ENCODE measurements at regions not wholly inside any gene's neighbourhood (a gene's known extent, or its start where the extent isn't known, plus 50 kb on each side); places are given as distances from the start of the nearest gene placed in this dataset.

DNA sequence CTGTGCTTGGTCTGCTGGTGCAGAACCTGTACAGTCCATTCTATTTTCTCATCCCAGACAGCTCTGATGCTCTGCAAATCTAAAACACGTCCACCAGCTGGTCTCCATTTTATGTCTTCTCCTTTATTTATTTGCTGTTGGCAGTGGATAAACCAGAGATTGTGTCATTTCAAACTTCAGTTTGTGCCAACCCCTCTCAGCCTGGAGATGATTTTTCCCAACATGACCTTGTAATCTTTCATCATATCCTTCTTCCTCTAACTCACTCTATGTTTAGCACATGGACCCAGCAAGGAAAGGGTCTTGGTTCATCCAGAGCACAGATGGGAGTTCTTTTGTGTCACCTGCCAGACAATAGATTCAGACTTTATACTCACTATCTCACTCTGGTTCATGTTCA is 273.2 kb downstream of the MTX2 start:
- no peaks in the 10 kb centered on the region for H3K36me3 ChIP-seq (ENCODE audit: control insufficient read depth in 2 of 2, insufficient read depth in 1 of 2, low read length in 2 of 2)
- POLR2A ChIA-PET = no interaction called here
- no peak for TF ChIP-seq HOXD13 (CRISPR knock-in tag; IDR thresholded peaks at IDR 0.05; ENCODE audit: borderline replicate concordance)
- no peak for TF ChIP-seq REPIN1 (tag by site-specific recombination; IDR thresholded peaks at IDR 0.05; ENCODE audit: low read depth)
- no peak for TF ChIP-seq ZBTB21 (tag by site-specific recombination; IDR thresholded peaks at IDR 0.05)
- no peak for TF ChIP-seq ZNF274 (IDR thresholded peaks at IDR 0.05; ENCODE audit: low read length)
- TF ChIP-seq ZNF274 (tag by site-specific recombination; IDR thresholded peaks at IDR 0.05; ENCODE audit: borderline replicate concordance) = no peak
- TF ChIP-seq ZNF140 (tag by site-specific recombination; IDR thresholded peaks at IDR 0.05) = no peak
- no peak for TF ChIP-seq ZFHX2 (tag by site-specific recombination; conservative IDR thresholded peaks at IDR 0.05)
- TF ChIP-seq, protein P1, sequence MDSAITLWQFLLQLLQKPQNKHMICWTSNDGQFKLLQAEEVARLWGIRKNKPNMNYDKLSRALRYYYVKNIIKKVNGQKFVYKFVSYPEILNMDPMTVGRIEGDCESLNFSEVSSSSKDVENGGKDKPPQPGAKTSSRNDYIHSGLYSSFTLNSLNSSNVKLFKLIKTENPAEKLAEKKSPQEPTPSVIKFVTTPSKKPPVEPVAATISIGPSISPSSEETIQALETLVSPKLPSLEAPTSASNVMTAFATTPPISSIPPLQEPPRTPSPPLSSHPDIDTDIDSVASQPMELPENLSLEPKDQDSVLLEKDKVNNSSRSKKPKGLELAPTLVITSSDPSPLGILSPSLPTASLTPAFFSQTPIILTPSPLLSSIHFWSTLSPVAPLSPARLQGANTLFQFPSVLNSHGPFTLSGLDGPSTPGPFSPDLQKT (IDR thresholded peaks at IDR 0.05; ENCODE audit: borderline replicate concordance, low read depth, low read length) = no peak
- no peak for TF ChIP-seq ZNF521 (tag by site-specific recombination; IDR thresholded peaks at IDR 0.05)
- TF ChIP-seq ZNF555 (tag by site-specific recombination; conservative IDR thresholded peaks at IDR 0.05) = no peak
- TF ChIP-seq ZNF148 (tag by site-specific recombination; IDR thresholded peaks at IDR 0.05; ENCODE audit: borderline replicate concordance) = no peak
- TF ChIP-seq ZNF26 (tag by site-specific recombination; IDR thresholded peaks at IDR 0.05) = no peak
- TF ChIP-seq, protein P2, sequence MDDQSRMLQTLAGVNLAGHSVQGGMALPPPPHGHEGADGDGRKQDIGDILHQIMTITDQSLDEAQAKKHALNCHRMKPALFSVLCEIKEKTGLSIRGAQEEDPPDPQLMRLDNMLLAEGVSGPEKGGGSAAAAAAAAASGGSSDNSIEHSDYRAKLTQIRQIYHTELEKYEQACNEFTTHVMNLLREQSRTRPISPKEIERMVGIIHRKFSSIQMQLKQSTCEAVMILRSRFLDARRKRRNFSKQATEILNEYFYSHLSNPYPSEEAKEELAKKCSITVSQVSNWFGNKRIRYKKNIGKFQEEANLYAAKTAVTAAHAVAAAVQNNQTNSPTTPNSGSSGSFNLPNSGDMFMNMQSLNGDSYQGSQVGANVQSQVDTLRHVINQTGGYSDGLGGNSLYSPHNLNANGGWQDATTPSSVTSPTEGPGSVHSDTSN (CRISPR knock-in tag; IDR thresholded peaks at IDR 0.05) = no peak
- TF ChIP-seq KLF16 (tag by site-specific recombination; IDR thresholded peaks at IDR 0.05) = no peak
- CTCF ChIA-PET = interaction anchor here (0.8 kb wide), 1 partner anchor 12 kb away, joined by 3 read pairs; no protein-coding TSS in a partner anchor
- no peaks in the 10 kb centered on the region for H3K4me1 ChIP-seq (ENCODE audit: control insufficient read depth, insufficient read depth, low read length)
- H3K27ac ChIP-seq (ENCODE audit: extremely low read depth, low read depth, low read length) = no peak overlapping the region
- no peak overlapping the region for H3K4me3 ChIP-seq (ENCODE audit: low read depth, low read length)
- H3K9me3 ChIP-seq (ENCODE audit: control insufficient read depth, insufficient read depth, low read depth, low read length) = no peaks in the 10 kb centered on the region

DNA sequence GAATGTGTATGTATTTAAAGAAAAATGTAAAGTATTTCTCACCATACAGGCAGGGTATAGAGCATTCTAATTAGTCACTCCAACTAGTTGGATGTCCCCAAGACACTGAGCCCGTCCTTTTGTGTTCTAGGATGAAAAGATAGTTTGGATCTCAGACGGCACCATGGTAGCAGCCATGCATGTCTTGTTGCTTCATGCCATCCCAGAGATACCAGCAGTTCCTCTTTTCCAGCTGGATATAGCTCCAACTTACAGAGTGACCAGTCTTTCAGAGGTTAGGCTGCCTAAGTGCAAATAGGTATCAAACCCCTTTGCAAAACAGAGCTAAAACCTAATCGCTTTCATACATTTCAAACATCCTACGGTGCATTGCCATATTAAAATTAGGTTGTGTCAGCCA is 275.3 kb downstream of the MTX2 start:
- Histone ChIP-seq H3K9me3 (ENCODE audit: control insufficient read depth, insufficient read depth, low read depth, low read length) (no peaks in the 10 kb centered on the region), H3K4me1 (ENCODE audit: control insufficient read depth, insufficient read depth, low read length) (no peaks in the 10 kb centered on the region), H3K27ac (ENCODE audit: extremely low read depth, low read depth, low read length) (no peak overlapping the region), H3K36me3 (ENCODE audit: control insufficient read depth in 2 of 2, insufficient read depth in 1 of 2, low read length in 2 of 2) (no peaks in the 10 kb centered on the region), H3K4me3 (ENCODE audit: low read depth, low read length) (no peak overlapping the region)
- ChIA-PET CTCF (interaction anchor here (0.9 kb wide), 1 partner anchor 9 kb away, joined by 3 read pairs; no protein-coding TSS in a partner anchor), POLR2A (no interaction called here)
- no peak for TF ChIP-seq FEZF1 (tag by site-specific recombination; IDR thresholded peaks at IDR 0.05)
- TF ChIP-seq ZNF121 (tag by site-specific recombination; IDR thresholded peaks at IDR 0.05) = no peak
- no peak for TF ChIP-seq ZNF561 (tag by site-specific recombination; IDR thresholded peaks at IDR 0.05; ENCODE audit: borderline replicate concordance)
- TF ChIP-seq ZNF366 (tag by site-specific recombination; conservative IDR thresholded peaks at IDR 0.05) = no peak
- no peak for TF ChIP-seq OVOL3 (tag by site-specific recombination; IDR thresholded peaks at IDR 0.05)
- TF ChIP-seq ZNF501 (tag by site-specific recombination; IDR thresholded peaks at IDR 0.05) = no peak
- no peak for TF ChIP-seq ZNF510 (tag by site-specific recombination; IDR thresholded peaks at IDR 0.05; ENCODE audit: insufficient replicate concordance)
- no peak for TF ChIP-seq ZNF133 (tag by site-specific recombination; IDR thresholded peaks at IDR 0.05)
- TF ChIP-seq ZNF596 (tag by site-specific recombination; IDR thresholded peaks at IDR 0.05) = no peak
- TF ChIP-seq ZNF37A (tag by site-specific recombination; IDR thresholded peaks at IDR 0.05) = no peak
- no peak for TF ChIP-seq ZNF184 (tag by site-specific recombination; IDR thresholded peaks at IDR 0.05)
- TF ChIP-seq ZNF426 (tag by site-specific recombination; IDR thresholded peaks at IDR 0.05) = no peak
- TF ChIP-seq YY2 (tag by site-specific recombination; IDR thresholded peaks at IDR 0.05) = no peak
